Adrenal gland (tissue), 5 donors: ENCODE measurements at regions not wholly inside any gene's neighbourhood (a gene's known extent, or its start where the extent isn't known, plus 50 kb on each side); places are given as distances from the start of the nearest gene placed in this dataset.

Source experiments
- CTCF ChIP-seq, 6 experiments: fragments of 450-650 bp in 4 of 6; fragments of 200-600 bp in 2 of 6; sonication (generic) in 1 of 6; IDR thresholded peaks; 1 replicate in 5 of 6; 2 replicates in 1 of 6; pipeline versions ENCODE4 v1.5.1 to v1.8.0; 2016 to 2021; ENCODE audit warnings: antibody characterized with exemption in 6 of 6, mild to moderate bottlenecking in 2 of 6, moderate library complexity in 1 of 6
- POLR2A ChIP-seq, 2 donors: fragments of 450-650 bp; IDR thresholded peaks; one replicate each; pipeline ENCODE4 v1.6.1; 2017; ENCODE audit warnings: antibody characterized with exemption in 2 of 2, mild to moderate bottlenecking in 2 of 2, moderate library complexity in 1 of 2
- donor health status: DM: no; HTN: no; CAD: no.

GRCh38 chr7:47719675-47720074 lies 137.8 kb upstream of the TNS3 start:
- TF ChIP-seq CTCF (IDR thresholded peaks at IDR 0.05): no peak
- no peak for TF ChIP-seq POLR2A (IDR thresholded peaks at IDR 0.05)
